ENCODE measurements at regions not wholly inside any gene's neighbourhood (a gene's known extent, or its start where the extent isn't known, plus 50 kb on each side); places are given as distances from the start of the nearest gene placed in this dataset.
"Not testable (repeated sequence)": the region's sequence is repeated elsewhere in the genome, so short reads cannot be mapped to it uniquely, and the experiment has no call there.

DNA sequence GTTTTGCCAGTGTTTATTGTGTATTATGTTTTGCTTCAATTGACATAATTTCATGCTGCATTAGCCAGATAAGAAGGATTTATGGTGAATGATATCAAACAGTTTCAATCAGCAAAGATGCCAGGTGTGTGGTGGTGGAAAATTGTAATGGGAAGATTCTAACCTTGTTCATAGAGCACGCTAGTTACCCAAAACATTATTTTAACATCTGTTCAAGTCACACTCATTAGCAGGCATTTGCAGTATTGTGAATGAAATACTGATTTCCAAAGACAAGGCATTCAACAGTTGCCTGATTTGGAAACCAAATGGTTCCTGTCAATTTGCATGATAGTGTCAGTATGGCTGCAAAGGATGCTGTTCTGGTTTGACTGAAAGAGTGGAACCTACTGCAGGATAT is 129.7 kb downstream of the EPC1 start:
- Mint-ChIP-seq H3K27ac (no peak overlapping the region), H3K9me3 (peaks cover 12% of the 10 kb centered on the region), H3K4me1 (ENCODE audit: low read depth) (no peaks in the 10 kb centered on the region), H3K36me3 (ENCODE audit: low read depth) (no peaks in the 10 kb centered on the region), H3K27me3 (peaks cover 4% of the 10 kb centered on the region), H3K4me3 (no peak overlapping the region)

DNA sequence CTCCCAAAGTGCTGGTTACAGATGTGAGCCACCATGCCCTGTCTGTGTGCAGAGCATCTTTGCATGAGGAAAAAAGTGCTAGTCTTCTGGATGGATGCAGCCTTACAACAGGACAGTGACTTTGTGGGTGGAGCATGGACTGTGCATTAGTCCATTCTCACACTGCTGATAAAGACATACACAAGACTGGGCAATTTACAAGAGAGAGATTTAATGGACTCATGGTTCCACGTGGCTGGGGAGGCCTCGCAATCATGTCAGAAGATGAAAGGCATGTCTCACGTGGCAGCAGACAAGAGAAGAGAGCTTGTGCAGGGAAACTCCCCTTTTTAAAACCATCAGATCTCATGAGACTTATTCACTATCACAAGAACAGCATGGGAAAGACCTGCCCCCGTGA is 133.1 kb downstream of the EPC1 start:
- H3K27ac Mint-ChIP-seq; H3K4me1 Mint-ChIP-seq (ENCODE audit: low read depth); H3K27me3 Mint-ChIP-seq; H3K9me3 Mint-ChIP-seq; H3K4me3 Mint-ChIP-seq; H3K36me3 Mint-ChIP-seq (ENCODE audit: low read depth): not testable (repeated sequence)

DNA sequence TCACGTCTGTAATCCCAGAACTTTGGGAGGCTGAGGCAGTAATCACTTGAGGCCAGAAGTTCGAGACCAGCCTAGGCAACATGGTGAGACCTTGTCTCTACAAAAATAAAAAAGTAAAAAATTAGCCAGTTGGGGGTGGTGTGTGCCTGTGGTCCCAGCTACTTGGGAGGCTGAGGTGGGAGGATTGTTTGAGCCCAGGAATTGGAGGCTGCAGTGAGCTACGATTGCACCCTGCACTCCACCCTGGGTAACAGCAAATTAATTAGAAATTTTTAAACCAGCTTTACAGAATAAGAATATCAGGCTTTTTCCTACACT is 136.0 kb downstream of the EPC1 start:
- Mint-ChIP-seq H3K36me3 (ENCODE audit: low read depth) (no peaks in the 10 kb centered on the region), H3K27ac (no peak overlapping the region), H3K4me1 (ENCODE audit: low read depth) (no peaks in the 10 kb centered on the region), H3K4me3 (no peak overlapping the region), H3K9me3 (no peaks in the 10 kb centered on the region), H3K27me3 (peaks cover 4% of the 10 kb centered on the region)

DNA sequence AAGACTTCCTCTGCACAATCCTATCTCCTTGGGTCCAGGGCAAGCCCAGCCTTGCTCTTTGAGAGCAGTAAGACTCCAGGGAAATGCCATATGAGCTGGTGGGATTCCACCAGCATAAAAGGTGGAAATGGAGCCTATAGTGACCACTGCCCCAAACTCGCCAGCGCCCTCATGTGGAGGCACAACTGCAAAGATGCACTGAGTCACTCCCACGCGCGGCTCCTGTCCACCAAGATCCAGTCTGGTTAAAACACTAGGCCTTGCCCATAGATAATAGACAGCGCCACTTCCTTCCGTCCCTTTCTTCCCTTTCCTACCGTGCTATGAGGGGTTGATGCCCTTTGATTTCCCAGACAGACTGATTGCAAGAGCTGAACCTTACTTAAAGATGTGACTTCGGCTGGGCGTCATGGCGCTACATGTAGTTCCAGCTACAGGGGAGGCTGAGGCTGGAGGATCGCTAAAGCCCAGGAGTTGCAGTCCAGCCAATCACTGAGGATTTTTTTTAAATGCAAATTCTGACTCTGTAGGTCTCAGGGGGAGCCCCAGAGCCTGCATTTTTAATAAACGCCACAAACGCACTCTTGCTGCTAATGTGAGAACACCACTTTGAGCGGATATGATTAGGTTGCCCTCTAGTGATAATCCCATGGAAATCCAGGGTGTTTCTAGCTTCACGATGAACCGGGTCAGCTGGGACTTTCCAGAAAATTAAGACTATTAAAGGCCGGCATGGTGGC is 136.5 kb downstream of the EPC1 start:
- H3K27ac Mint-ChIP-seq, result no peak overlapping the region

DNA sequence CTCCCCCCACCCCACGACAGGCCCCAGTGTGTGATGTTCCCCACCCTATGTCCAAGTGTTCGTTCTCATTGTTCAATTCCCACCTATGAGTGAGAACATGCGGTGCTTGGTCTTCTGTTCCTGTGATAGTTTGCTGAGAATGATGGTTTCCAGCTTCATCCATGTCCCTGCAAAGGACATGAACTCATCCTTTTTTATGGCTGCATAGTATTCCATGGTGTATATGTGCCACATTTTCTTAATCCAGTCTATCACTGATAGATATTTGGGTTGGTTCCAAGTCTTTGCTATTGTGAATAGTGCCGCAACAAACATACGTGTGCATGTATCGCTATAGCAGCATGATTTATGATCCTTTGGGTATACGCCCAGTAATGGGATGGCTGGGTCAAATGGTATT is 139.0 kb downstream of the EPC1 start:
- H3K27ac Mint-ChIP-seq; H3K4me3 Mint-ChIP-seq; H3K4me1 Mint-ChIP-seq (ENCODE audit: low read depth); H3K36me3 Mint-ChIP-seq (ENCODE audit: low read depth); H3K27me3 Mint-ChIP-seq; H3K9me3 Mint-ChIP-seq: not testable (repeated sequence)

More for the DNA sequence above, 136.5 kb downstream of the EPC1 start:
- Mint-ChIP-seq H3K27me3 (peaks cover 4% of the 10 kb centered on the region), H3K4me3 (no peak overlapping the region), H3K36me3 (ENCODE audit: low read depth) (no peaks in the 10 kb centered on the region), H3K4me1 (ENCODE audit: low read depth) (no peaks in the 10 kb centered on the region), H3K9me3 (no peaks in the 10 kb centered on the region)

DNA sequence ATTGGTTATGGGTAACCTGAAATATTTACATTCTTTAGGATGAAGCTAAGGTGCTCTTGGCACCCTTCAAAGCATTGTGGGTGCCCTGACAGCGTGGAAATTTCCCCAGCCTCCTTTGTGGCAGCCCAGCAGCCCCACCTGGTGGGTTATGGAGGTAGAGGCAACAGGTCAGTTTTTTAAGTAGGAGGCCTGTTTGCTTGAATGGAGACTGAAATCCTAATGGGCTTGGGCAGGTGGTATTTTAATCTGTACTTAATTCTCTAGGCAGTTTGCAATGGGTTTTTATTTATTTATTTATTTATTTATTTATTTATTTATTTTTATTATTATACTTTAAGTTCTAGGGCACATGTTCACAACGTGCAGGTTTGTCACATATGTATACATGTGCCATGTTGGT is 139.4 kb downstream of the EPC1 start:
- H3K9me3 Mint-ChIP-seq, result no peaks in the 10 kb centered on the region

DNA sequence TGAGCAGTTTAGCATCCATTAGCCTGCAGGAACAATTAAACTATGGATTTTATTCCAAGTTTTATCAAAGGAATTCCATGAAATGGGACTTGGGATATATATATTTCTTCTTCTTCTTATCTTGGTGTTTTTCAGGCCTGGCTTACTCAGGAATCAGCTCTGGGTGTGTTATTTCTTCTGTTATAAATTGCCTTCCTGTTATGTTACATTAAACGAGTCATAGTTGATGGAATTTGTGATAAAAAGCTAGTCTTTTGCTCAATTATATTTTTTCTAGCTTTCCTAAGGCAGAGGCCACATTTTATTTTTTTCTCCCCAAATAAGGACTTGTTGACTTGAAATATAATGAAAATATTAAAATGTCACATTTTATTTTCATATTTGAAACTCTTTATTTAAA is 141.3 kb downstream of the EPC1 start:
- Mint-ChIP-seq H3K27ac (no peak overlapping the region), H3K9me3 (no peaks in the 10 kb centered on the region), H3K4me1 (ENCODE audit: low read depth) (no peaks in the 10 kb centered on the region), H3K27me3 (no peaks in the 10 kb centered on the region), H3K4me3 (no peak overlapping the region), H3K36me3 (ENCODE audit: low read depth) (no peaks in the 10 kb centered on the region)

More for the DNA sequence above, 139.4 kb downstream of the EPC1 start:
- no peaks in the 10 kb centered on the region for H3K36me3 Mint-ChIP-seq (ENCODE audit: low read depth)
- H3K27ac Mint-ChIP-seq, result no peak overlapping the region
- no peak overlapping the region for H3K4me3 Mint-ChIP-seq
- no peaks in the 10 kb centered on the region for H3K27me3 Mint-ChIP-seq
- H3K4me1 Mint-ChIP-seq (ENCODE audit: low read depth), result no peaks in the 10 kb centered on the region

DNA sequence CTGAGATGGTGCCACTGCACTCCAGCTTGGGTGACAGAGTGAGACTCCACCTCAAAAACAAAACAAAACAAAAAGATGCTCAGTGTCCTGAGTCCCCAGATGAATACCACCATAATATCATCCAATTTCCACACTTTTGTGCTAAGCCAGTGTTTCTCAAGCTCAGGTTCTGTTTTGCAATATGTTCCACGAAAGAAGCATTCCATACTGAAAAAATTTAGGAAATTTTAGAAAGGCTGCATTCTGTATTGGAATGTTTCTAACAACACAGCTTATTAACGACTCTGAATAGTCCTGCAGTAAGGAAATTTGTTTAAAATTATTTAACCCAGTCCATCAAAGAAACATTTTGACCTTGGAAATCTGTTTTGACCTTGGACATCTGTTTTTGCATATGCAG is 142.4 kb downstream of the EPC1 start:
- Mint-ChIP-seq H3K4me3 (no peak overlapping the region), H3K9me3 (no peaks in the 10 kb centered on the region), H3K27ac (no peak overlapping the region), H3K4me1 (ENCODE audit: low read depth) (no peaks in the 10 kb centered on the region), H3K36me3 (ENCODE audit: low read depth) (no peaks in the 10 kb centered on the region), H3K27me3 (no peaks in the 10 kb centered on the region)

DNA sequence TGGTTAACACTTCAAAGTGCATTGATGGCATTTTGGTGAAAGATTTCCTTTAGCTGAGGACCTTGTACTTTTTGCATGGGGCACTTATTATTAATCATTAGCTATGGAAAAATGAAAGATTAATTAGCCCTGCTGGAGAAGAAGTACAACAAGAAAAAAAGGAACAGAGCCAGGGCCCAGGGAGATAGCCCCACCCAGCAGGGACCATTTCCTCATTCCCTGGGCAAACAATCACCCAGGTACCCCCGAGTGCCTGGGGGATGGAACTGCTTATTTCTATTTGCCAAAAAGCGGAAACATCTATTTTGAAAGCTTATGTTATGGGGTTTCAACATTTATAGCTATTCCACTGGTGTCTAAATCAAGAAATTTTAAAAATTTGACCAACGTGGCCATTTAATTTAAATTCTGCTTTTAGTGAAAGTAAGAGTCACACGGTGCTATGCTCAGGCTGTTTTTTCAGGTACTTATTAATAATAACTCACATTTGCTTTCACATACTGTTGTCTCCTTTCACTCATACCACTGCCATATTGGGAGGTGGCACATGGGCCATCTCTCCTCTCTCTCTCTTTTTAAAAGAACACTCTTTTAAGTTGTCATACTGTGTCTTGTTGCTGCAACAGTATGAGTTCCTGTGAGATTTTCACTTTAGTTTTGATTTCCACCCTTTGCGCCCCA is 143.6 kb upstream of the KIF5B start:
- Mint-ChIP-seq H3K9me3 (no peaks in the 10 kb centered on the region), H3K27me3 (no peaks in the 10 kb centered on the region), H3K4me1 (ENCODE audit: low read depth) (no peaks in the 10 kb centered on the region)

DNA sequence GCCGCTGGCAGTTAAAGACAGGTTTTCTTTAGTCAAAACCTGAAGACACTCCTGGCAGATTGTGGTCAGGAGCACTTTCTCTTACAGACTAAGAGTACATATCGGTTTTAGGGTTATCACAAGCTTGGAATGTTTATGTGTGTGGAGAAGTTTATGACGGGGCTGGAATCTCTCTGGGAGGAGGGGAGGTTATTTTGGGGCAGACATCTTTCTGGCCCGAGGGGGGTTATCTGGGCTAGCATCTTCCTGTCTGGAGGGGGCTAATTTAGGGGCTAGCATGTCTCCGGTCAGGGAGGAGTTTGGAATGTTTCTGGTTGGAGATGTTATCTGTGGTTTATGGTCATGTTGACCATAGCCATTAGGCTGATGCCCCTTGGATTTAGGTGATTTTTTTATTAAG is 141.2 kb upstream of the KIF5B start:
- Mint-ChIP-seq H3K9me3 (no peaks in the 10 kb centered on the region), H3K27me3 (no peaks in the 10 kb centered on the region), H3K36me3 (ENCODE audit: low read depth) (no peaks in the 10 kb centered on the region), H3K4me1 (ENCODE audit: low read depth) (no peaks in the 10 kb centered on the region), H3K4me3 (no peak overlapping the region), H3K27ac (no peak overlapping the region)

More for the DNA sequence above, 143.6 kb upstream of the KIF5B start:
- no peaks in the 10 kb centered on the region for H3K36me3 Mint-ChIP-seq (ENCODE audit: low read depth)
- no peak overlapping the region for H3K27ac Mint-ChIP-seq
- no peak overlapping the region for H3K4me3 Mint-ChIP-seq

DNA sequence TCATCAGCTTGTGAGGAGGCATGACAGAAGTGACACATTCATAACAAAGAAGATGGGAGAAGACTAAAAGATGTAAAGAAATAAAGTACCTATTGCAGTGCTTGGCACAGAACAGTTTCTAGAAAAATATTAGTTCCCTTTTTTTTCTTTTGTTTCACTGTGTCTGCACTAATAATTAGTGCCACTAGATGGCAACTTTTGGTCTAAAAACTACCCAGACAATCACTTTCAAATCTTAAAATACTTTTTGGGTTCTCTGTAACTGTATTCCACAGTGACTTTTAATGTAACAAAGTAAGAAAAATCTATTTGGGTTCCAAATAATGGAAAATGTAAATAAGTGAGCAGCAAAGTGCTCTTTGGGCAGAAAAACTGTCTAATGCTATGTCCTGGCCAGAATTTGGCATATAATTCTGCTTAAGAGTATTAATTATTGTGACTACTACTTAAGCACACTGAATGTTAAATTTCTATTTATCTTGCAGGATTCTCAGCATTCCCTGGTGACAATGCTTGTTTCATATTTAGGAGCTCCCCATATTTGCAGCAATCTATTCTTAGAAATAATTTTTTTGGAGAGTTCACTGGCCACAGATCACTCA is 134.8 kb upstream of the KIF5B start:
- Mint-ChIP-seq H3K9me3 (no peaks in the 10 kb centered on the region), H3K36me3 (ENCODE audit: low read depth) (no peaks in the 10 kb centered on the region), H3K27me3 (peaks cover 5% of the 10 kb centered on the region), H3K4me3 (no peak overlapping the region), H3K27ac (no peak overlapping the region), H3K4me1 (ENCODE audit: low read depth) (no peaks in the 10 kb centered on the region)

DNA sequence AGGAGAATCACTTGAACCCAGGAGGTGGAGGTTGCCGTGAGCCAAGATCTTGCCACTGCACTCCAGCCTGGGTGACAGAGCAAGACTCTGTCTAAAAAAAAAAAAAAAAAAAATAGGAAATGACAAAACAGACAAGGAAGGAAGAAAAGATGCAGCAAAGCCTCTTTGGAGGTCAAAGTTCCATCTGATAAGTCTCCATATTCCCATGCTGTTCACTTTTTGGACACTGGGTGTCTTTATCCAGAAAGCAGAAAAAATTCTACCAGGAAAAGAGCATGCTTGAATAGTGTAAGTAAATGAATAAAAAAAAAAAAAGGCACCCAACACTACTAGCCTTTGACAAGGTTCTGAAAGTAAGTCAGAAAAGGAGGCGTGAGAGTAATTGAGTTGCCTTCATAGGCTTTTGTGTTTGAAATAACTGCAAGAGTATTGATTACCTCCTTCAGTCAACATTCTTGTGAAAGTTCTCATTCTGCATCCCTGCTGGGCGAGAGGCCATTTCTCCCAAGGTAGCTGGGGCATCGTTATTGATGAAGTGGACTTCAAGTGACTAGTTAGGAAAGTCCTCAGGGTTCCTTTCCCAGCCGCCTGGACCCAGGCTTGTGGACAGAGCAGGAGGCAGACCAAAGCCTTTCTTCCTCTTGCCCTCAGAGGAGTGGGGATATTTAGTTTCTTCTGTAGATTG is 133.3 kb upstream of the KIF5B start:
- Mint-ChIP-seq H3K4me1 (ENCODE audit: low read depth) (no peaks in the 10 kb centered on the region), H3K4me3 (no peak overlapping the region), H3K27me3 (peaks cover 5% of the 10 kb centered on the region), H3K27ac (no peak overlapping the region), H3K36me3 (ENCODE audit: low read depth) (no peaks in the 10 kb centered on the region), H3K9me3 (no peaks in the 10 kb centered on the region)

DNA sequence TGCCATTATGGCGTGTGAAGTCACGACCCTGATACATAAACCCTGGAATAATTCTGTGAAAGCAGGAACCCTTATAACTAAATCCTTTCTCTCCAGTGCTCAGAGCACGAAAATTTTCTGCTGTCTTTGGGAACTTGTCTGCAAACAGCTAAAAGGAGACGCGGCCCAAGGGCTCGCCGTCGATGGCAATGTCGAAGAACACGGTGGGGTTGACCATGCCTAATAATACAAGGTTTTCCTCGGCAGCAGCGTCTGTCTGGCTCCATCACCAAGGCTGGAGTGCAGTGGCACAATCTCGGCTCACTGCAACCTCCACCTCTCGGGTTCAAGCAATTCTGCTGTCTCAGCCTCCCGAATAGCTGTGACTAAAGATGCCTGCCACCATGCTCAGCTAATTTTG is 132.4 kb upstream of the KIF5B start:
- H3K36me3 Mint-ChIP-seq (ENCODE audit: low read depth), result not testable (repeated sequence)

DNA sequence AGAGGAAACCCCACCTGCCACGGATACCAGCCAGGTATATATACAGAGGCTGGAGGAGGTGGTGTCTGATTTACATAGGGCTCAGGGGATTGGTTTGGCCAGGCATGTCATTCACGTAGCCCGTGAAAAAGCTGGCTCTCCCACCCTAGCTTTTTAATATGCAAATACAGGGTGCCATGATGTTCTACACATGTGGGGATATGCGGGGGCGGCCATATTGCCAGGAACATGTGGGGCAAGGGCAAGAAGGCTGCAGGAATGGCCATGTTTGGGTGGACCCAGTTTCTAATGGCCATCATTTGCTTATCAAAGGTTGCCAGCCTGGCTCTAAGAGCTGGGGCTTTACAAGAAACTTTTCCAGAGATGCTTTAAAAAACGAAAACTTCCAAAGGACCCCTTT is 131.5 kb upstream of the KIF5B start:
- no peak overlapping the region for H3K27ac Mint-ChIP-seq
- no peaks in the 10 kb centered on the region for H3K9me3 Mint-ChIP-seq
- H3K36me3 Mint-ChIP-seq (ENCODE audit: low read depth), result no peaks in the 10 kb centered on the region
- H3K27me3 Mint-ChIP-seq, result peaks cover 5% of the 10 kb centered on the region
- H3K4me1 Mint-ChIP-seq (ENCODE audit: low read depth), result no peaks in the 10 kb centered on the region
- H3K4me3 Mint-ChIP-seq, result no peak overlapping the region

More for the DNA sequence above, 132.4 kb upstream of the KIF5B start:
- H3K27ac Mint-ChIP-seq; H3K9me3 Mint-ChIP-seq; H3K4me1 Mint-ChIP-seq (ENCODE audit: low read depth); H3K4me3 Mint-ChIP-seq; H3K27me3 Mint-ChIP-seq: not testable (repeated sequence)

DNA sequence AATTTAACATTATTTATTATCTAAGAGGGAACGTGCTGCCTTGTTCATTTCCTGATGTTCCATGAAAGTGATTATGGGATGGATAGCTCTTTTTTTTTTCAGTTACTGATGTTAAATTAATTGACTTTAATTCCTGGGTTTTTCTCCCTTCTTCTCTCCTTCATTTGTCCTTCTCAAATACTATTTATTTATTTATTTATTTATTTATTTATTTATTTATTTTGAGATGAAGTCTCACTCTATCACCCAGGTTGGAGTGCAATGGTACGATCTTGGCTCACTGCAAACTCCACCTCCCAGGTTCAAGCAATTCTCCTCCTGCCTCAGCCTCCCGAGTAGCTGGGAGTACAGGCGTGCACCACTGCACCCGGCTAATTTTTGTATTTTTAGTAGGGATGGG is 127.4 kb upstream of the KIF5B start:
- H3K27me3 Mint-ChIP-seq; H3K9me3 Mint-ChIP-seq; H3K4me1 Mint-ChIP-seq (ENCODE audit: low read depth); H3K36me3 Mint-ChIP-seq (ENCODE audit: low read depth); H3K27ac Mint-ChIP-seq; H3K4me3 Mint-ChIP-seq: not testable (repeated sequence)

Measured in stimulated activated naive CD8-positive, alpha-beta T cell treated with anti-CD3 and anti-CD28 coated beads, Interleukin-15, Interleukin-2, amounts not matched to agents 100 ng/mL and 50 ng/mL, for 24 hours (primary cell).